ENCODE measurements at regions not wholly inside any gene's neighbourhood (a gene's known extent, or its start where the extent isn't known, plus 50 kb on each side); places are given as distances from the start of the nearest gene placed in this dataset.

GRCh38 chr10:128712661-128713400, 586.6 kb upstream of the MKI67 start:
- TF ChIP-seq, protein P1, sequence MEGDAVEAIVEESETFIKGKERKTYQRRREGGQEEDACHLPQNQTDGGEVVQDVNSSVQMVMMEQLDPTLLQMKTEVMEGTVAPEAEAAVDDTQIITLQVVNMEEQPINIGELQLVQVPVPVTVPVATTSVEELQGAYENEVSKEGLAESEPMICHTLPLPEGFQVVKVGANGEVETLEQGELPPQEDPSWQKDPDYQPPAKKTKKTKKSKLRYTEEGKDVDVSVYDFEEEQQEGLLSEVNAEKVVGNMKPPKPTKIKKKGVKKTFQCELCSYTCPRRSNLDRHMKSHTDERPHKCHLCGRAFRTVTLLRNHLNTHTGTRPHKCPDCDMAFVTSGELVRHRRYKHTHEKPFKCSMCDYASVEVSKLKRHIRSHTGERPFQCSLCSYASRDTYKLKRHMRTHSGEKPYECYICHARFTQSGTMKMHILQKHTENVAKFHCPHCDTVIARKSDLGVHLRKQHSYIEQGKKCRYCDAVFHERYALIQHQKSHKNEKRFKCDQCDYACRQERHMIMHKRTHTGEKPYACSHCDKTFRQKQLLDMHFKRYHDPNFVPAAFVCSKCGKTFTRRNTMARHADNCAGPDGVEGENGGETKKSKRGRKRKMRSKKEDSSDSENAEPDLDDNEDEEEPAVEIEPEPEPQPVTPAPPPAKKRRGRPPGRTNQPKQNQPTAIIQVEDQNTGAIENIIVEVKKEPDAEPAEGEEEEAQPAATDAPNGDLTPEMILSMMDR (IDR thresholded peaks at IDR 0.05; ENCODE audit: extremely low read depth in 1 of 2, insufficient read depth in 1 of 2, low read depth in 1 of 2, low read length in 2 of 2): no peak
- TF ChIP-seq EZH2 (IDR thresholded peaks at IDR 0.05; ENCODE audit: borderline replicate concordance, low read depth, low read length, severe bottlenecking) (no peak), POLR2A (IDR thresholded peaks at IDR 0.05; ENCODE audit: low read depth, low read length) (no peak), MYC (IDR thresholded peaks at IDR 0.05; ENCODE audit: low read depth, low read length) (no peak), MAX (IDR thresholded peaks at IDR 0.05; ENCODE audit: insufficient read depth, insufficient read length) (no peak), FOS (IDR thresholded peaks at IDR 0.05; ENCODE audit: borderline replicate concordance, insufficient read depth, low read length) (no peak)
